GM23338 (cell line): ENCODE measurements at regions not wholly inside any gene's neighbourhood (a gene's known extent, or its start where the extent isn't known, plus 50 kb on each side); places are given as distances from the start of the nearest gene placed in this dataset.

Experiments
- ATAC-seq: fragments of 200-7000 bp; cut with Tn5 transposase; 3 replicates; pipeline ENCODE4 v1.9.1; 2020
- DNase-seq: peaks from one replicate; pipeline ENCODE4 v3.0.0-alpha.2; 2015; ENCODE audit warnings: low spot score
- H2AFZ ChIP-seq: fragments of 200-600 bp; sonication (generic); 2 replicates; pipeline ENCODE4 v1.8.0; 2016; ENCODE audit warnings: antibody characterized with exemption, mild to moderate bottlenecking, moderate library complexity
- H3F3A ChIP-seq: fragments of 200-600 bp; sonication (generic); replicated peaks from 2 replicates; pipeline ENCODE4 v1.8.0; 2017; ENCODE audit warnings: antibody characterized with exemption, mixed run types, low read depth
- H3K27ac ChIP-seq: fragments of 200-600 bp; sonication (generic); 2 replicates; pipeline ENCODE4 v1.6.1; 2016; ENCODE audit warnings: low read depth
- H3K27me3 ChIP-seq: fragments of 200-600 bp; sonication (generic); 2 replicates; pipeline ENCODE4 v1.8.0; 2016; ENCODE audit warnings: mild to moderate bottlenecking, mixed run types, moderate library complexity; ENCODE audit not compliant: insufficient read depth
- H3K36me3 ChIP-seq: fragments of 200-600 bp; sonication (generic); 2 replicates; pipeline ENCODE4 v1.8.0; 2016; ENCODE audit warnings: mild to moderate bottlenecking; ENCODE audit not compliant: insufficient read depth
- H3K4me1 ChIP-seq: fragments of 200-600 bp; sonication (generic); 2 replicates; pipeline ENCODE4 v1.8.0; 2016; ENCODE audit warnings: mild to moderate bottlenecking, moderate library complexity; ENCODE audit not compliant: insufficient read depth
- H3K4me2 ChIP-seq: fragments of 200-600 bp; sonication (generic); 2 replicates; pipeline ENCODE4 v1.7.1; 2017; ENCODE audit warnings: mixed run types
- H3K4me3 ChIP-seq: fragments of 200-600 bp; sonication (generic); 2 replicates; pipeline ENCODE4 v1.6.1; 2016; ENCODE audit warnings: mixed run types
- H3K79me2 ChIP-seq: fragments of 200-600 bp; sonication (generic); replicated peaks from 2 replicates; pipeline ENCODE4 v1.8.0; 2017; ENCODE audit warnings: mild to moderate bottlenecking; ENCODE audit not compliant: insufficient read depth
- H3K9me2 ChIP-seq: fragments of 200-600 bp; sonication (generic); 2 replicates; pipeline ENCODE4 v1.8.0; 2017; ENCODE audit not compliant: insufficient read depth
- H4K20me1 ChIP-seq: fragments of 200-600 bp; sonication (generic); replicated peaks from 2 replicates; pipeline ENCODE4 v1.8.0; 2017; ENCODE audit warnings: mild to moderate bottlenecking; ENCODE audit not compliant: insufficient read depth
- H3K27ac Mint-ChIP-seq: 2 replicates; pipeline ENCODE4 v1.8.0; 2020; ENCODE audit warnings: inconsistent platforms, mild to moderate bottlenecking, moderate library complexity, mixed read lengths
- H3K27me3 Mint-ChIP-seq: 3 replicates; pipeline ENCODE4 v1.8.0; 2022; ENCODE audit warnings: low read depth, mild to moderate bottlenecking, moderate library complexity, mixed read lengths, inconsistent platforms; ENCODE audit not compliant: insufficient read depth, poor library complexity
- H3K36me3 Mint-ChIP-seq: 3 replicates; pipeline ENCODE4 v1.8.0; 2021; ENCODE audit warnings: low read depth, mild to moderate bottlenecking, inconsistent platforms, moderate library complexity, mixed read lengths
- H3K4me1 Mint-ChIP-seq: 3 replicates; pipeline ENCODE4 v1.8.0; 2020; ENCODE audit warnings: mild to moderate bottlenecking, inconsistent platforms, mixed read lengths
- H3K4me3 Mint-ChIP-seq: 3 replicates; pipeline ENCODE4 v1.8.0; 2021; ENCODE audit warnings: moderate library complexity, mild to moderate bottlenecking, inconsistent platforms, mixed read lengths
- H3K9me3 Mint-ChIP-seq: 3 replicates; pipeline ENCODE4 v1.8.0; 2020; ENCODE audit warnings: moderate library complexity, mild to moderate bottlenecking, inconsistent platforms, mixed read lengths
- CREB1 ChIP-seq: fragments of 250-450 bp; sonication (Bioruptor Pico); IDR thresholded peaks from 2 replicates; pipeline ENCODE4 v1.5.0; 2020; ENCODE audit warnings: low read depth, mild to moderate bottlenecking, moderate library complexity
- CTCF ChIP-seq, 2 experiments: fragments of 200-600 bp in 1 of 2; sonication (generic) in 1 of 2; conservative IDR thresholded peaks; 2 replicates each; pipeline versions ENCODE4 v1.5.1 to v1.6.1; 2016 to 2017; ENCODE audit warnings: antibody characterized with exemption in 2 of 2, low read depth in 2 of 2, mild to moderate bottlenecking in 2 of 2, moderate library complexity in 1 of 2
- ETS1 ChIP-seq: IDR thresholded peaks from 2 replicates; pipeline ENCODE4 v1.6.1; 2016; ENCODE audit warnings: antibody characterized with exemption
- EZH2 ChIP-seq: fragments of 200-600 bp; sonication (generic); IDR thresholded peaks from one replicate; pipeline ENCODE4 v1.8.0; 2017; ENCODE audit warnings: antibody characterized with exemption, mild to moderate bottlenecking, low read depth; ENCODE audit not compliant: unreplicated experiment
- EZH2phosphoT487 ChIP-seq: fragments of 200-600 bp; sonication (generic); IDR thresholded peaks from one replicate; pipeline ENCODE4 v1.8.1; 2018; ENCODE audit warnings: antibody characterized with exemption; ENCODE audit not compliant: unreplicated experiment
- JUNB ChIP-seq: IDR thresholded peaks from one replicate; pipeline ENCODE4 v1.6.1; 2016; ENCODE audit warnings: antibody characterized with exemption; ENCODE audit not compliant: unreplicated experiment
- NANOG ChIP-seq: IDR thresholded peaks from 2 replicates; pipeline ENCODE4 v1.6.1; 2016; ENCODE audit warnings: antibody characterized with exemption, borderline replicate concordance
- POLR2AphosphoS5 ChIP-seq: IDR thresholded peaks from 2 replicates; pipeline ENCODE4 v1.6.1; 2016; ENCODE audit warnings: antibody characterized with exemption, low read depth
- REST ChIP-seq: IDR thresholded peaks from one replicate; pipeline ENCODE4 v1.6.1; 2018; ENCODE audit warnings: antibody characterized with exemption; ENCODE audit not compliant: unreplicated experiment
- STAT1 ChIP-seq: IDR thresholded peaks from one replicate; pipeline ENCODE4 v1.6.1; 2016; ENCODE audit warnings: antibody characterized with exemption; ENCODE audit not compliant: unreplicated experiment
- ZNF114 ChIP-seq: fragments of 250-450 bp; sonication (Bioruptor Pico); IDR thresholded peaks from 2 replicates; pipeline ENCODE4 v1.5.0; 2020; ENCODE audit warnings: mild to moderate bottlenecking, moderate library complexity
- ZNF331 ChIP-seq: fragments of 250-450 bp; sonication (Bioruptor Pico); IDR thresholded peaks from 2 replicates; pipeline ENCODE4 v1.5.0; 2020; ENCODE audit warnings: low read depth, mild to moderate bottlenecking, moderate library complexity
- ZNF462 ChIP-seq: fragments of 250-450 bp; sonication (Bioruptor Pico); IDR thresholded peaks from 2 replicates; pipeline ENCODE4 v1.5.0; 2020; ENCODE audit warnings: mild to moderate bottlenecking, moderate library complexity

GRCh38 chr6:159541296-159541695, 151.7 kb downstream of the SOD2 start:
- Mint-ChIP-seq H3K4me1 (no peaks in the 10 kb centered on the region; the same call in 1 of the 3 replicates), H3K36me3 (no peaks in the 10 kb centered on the region), H3K27ac (no peak overlapping the region), H3K27me3 (peaks cover 3% of the 10 kb centered on the region), H3K4me3 (no peak overlapping the region), H3K9me3 (no peaks in the 10 kb centered on the region)
- no peak for TF ChIP-seq ZNF462 (CRISPR knock-in tag)
- no peak for TF ChIP-seq ETS1
- no peak for TF ChIP-seq REST
- no peak for TF ChIP-seq EZH2
- no peak for TF ChIP-seq ZNF331 (CRISPR knock-in tag)
- TF ChIP-seq CREB1 (CRISPR knock-in tag), result no peak
- no peak for TF ChIP-seq ZNF114 (CRISPR knock-in tag)
- no peak for TF ChIP-seq CTCF (conservative IDR thresholded peaks at IDR 0.05; ENCODE audit: low read depth in 2 of 2)
- TF ChIP-seq STAT1, result no peak
- TF ChIP-seq EZH2phosphoT487, result no peak
- TF ChIP-seq JUNB, result no peak
- TF ChIP-seq NANOG, result no peak
- TF ChIP-seq POLR2AphosphoS5, result no peak
- DNase-seq, result no peak
- Histone ChIP-seq H3K27me3 (no peaks in the 10 kb centered on the region), H4K20me1 (no peaks in the 10 kb centered on the region), H3K9me2 (no peaks in the 10 kb centered on the region), H3K4me2 (no peak overlapping the region), H3K36me3 (no peaks in the 10 kb centered on the region), H2AFZ (no peak overlapping the region), H3K4me1 (peaks cover 6% of the 10 kb centered on the region; the same call in 1 of the 2 replicates), H3K79me2 (no peaks in the 10 kb centered on the region), H3F3A (no peaks in the 10 kb centered on the region), H3K27ac (no peak overlapping the region), H3K4me3 (no peak overlapping the region)
- no peak for ATAC-seq
